ENCODE measurements at regions not wholly inside any gene's neighbourhood (a gene's known extent, or its start where the extent isn't known, plus 50 kb on each side); places are given as distances from the start of the nearest gene placed in this dataset.

- H3K36me3 Mint-ChIP-seq (ENCODE audit: low read depth) = no peaks in the 10 kb centered on the region
- peaks cover 42% of the 10 kb centered on the region for H3K4me1 Mint-ChIP-seq
- peaks cover 2% of the 10 kb centered on the region for H3K27me3 Mint-ChIP-seq (ENCODE audit: low read depth, poor library complexity)
- TF ChIP-seq CTCF (IDR thresholded peaks at IDR 0.05) = no peak
- H3K4me3 Mint-ChIP-seq = peak overlapping the region; percentile 25
- no peaks in the 10 kb centered on the region for H3K9me3 Mint-ChIP-seq
- peak overlapping the region; percentile 6 for H3K27ac Mint-ChIP-seq
- no peak for DNase-seq
These were observed 210.0 kb upstream of the SALL3 start for GRCh38 chr18:78769502-78770105.

- no peaks in the 10 kb centered on the region for H3K27me3 Mint-ChIP-seq (ENCODE audit: low read depth, poor library complexity)
- no peak overlapping the region for H3K4me3 Mint-ChIP-seq
- no peak for TF ChIP-seq CTCF (IDR thresholded peaks at IDR 0.05)
- peaks cover 42% of the 10 kb centered on the region for H3K4me1 Mint-ChIP-seq
- H3K36me3 Mint-ChIP-seq (ENCODE audit: low read depth) = no peaks in the 10 kb centered on the region
- peak; percentile 33 for DNase-seq
- no peaks in the 10 kb centered on the region for H3K9me3 Mint-ChIP-seq
- peak overlapping the region; percentile 6 for H3K27ac Mint-ChIP-seq
These were observed 209.3 kb upstream of the SALL3 start for GRCh38 chr18:78770139-78770822.

GRCh38 chr18:78770823-78771139 lies 208.8 kb upstream of the SALL3 start:
- no peak overlapping the region for H3K27ac Mint-ChIP-seq
- H3K4me3 Mint-ChIP-seq = no peak overlapping the region
- H3K4me1 Mint-ChIP-seq = peaks cover 42% of the 10 kb centered on the region
- H3K27me3 Mint-ChIP-seq (ENCODE audit: low read depth, poor library complexity) = no peaks in the 10 kb centered on the region
- H3K9me3 Mint-ChIP-seq = no peaks in the 10 kb centered on the region
- no peaks in the 10 kb centered on the region for H3K36me3 Mint-ChIP-seq (ENCODE audit: low read depth)
- no peak for TF ChIP-seq CTCF (IDR thresholded peaks at IDR 0.05)
- DNase-seq = no peak

- no peak for TF ChIP-seq CTCF (IDR thresholded peaks at IDR 0.05)
- H3K27ac Mint-ChIP-seq = no peak overlapping the region
- DNase-seq = no peak
- H3K9me3 Mint-ChIP-seq = no peaks in the 10 kb centered on the region
- no peak overlapping the region for H3K4me3 Mint-ChIP-seq
- H3K36me3 Mint-ChIP-seq (ENCODE audit: low read depth) = no peaks in the 10 kb centered on the region
- peaks cover 42% of the 10 kb centered on the region for H3K4me1 Mint-ChIP-seq
- H3K27me3 Mint-ChIP-seq (ENCODE audit: low read depth, poor library complexity) = peaks cover 5% of the 10 kb centered on the region
These were observed 207.9 kb upstream of the SALL3 start for GRCh38 chr18:78771496-78772359.

- no peak for TF ChIP-seq CTCF (IDR thresholded peaks at IDR 0.05)
- no peak overlapping the region for H3K4me3 Mint-ChIP-seq
- DNase-seq = no peak
- no peaks in the 10 kb centered on the region for H3K36me3 Mint-ChIP-seq (ENCODE audit: low read depth)
- H3K9me3 Mint-ChIP-seq = no peaks in the 10 kb centered on the region
- H3K27me3 Mint-ChIP-seq (ENCODE audit: low read depth, poor library complexity) = peaks cover 8% of the 10 kb centered on the region
- no peak overlapping the region for H3K27ac Mint-ChIP-seq
- H3K4me1 Mint-ChIP-seq = peaks cover 42% of the 10 kb centered on the region
These were observed 207.0 kb upstream of the SALL3 start for GRCh38 chr18:78772360-78773302.
